ENCODE measurements at regions not wholly inside any gene's neighbourhood (a gene's known extent, or its start where the extent isn't known, plus 50 kb on each side); places are given as distances from the start of the nearest gene placed in this dataset.
A peak's percentile ranks its signal among the peaks of the same experiment; 100 is the strongest.

- no peak for DNase-seq (ENCODE audit: low read depth)
Measured at GRCh38 chr7:46880508-46881196, 701.3 kb downstream of the TNS3 start.

GRCh38 chr7:46879783-46880182 lies 702.1 kb downstream of the TNS3 start:
- no peak for DNase-seq (ENCODE audit: low read depth)

- peak; percentile 43 for DNase-seq (ENCODE audit: low read depth)
Measured at GRCh38 chr7:46871516-46871915, 710.4 kb downstream of the TNS3 start.

- peak; percentile 92 for DNase-seq (ENCODE audit: low read depth)
Measured at GRCh38 chr7:46864716-46865115, 717.2 kb downstream of the TNS3 start.

GRCh38 chr7:46859963-46860475 lies 721.9 kb downstream of the TNS3 start:
- DNase-seq (ENCODE audit: low read depth): peak; percentile 97

GRCh38 chr7:46855851-46856250 lies 726.1 kb downstream of the TNS3 start:
- peak; percentile 33 for DNase-seq (ENCODE audit: low read depth)

- DNase-seq (ENCODE audit: low read depth): peak; percentile 91
Measured at GRCh38 chr7:46854958-46855473, 726.9 kb downstream of the TNS3 start.

- peak; percentile 43 for DNase-seq (ENCODE audit: low read depth)
Measured at GRCh38 chr7:46853451-46853850, 728.5 kb downstream of the TNS3 start.

- no peak for DNase-seq (ENCODE audit: low read depth)
Measured at GRCh38 chr7:46852795-46853194, 729.1 kb downstream of the TNS3 start.

- DNase-seq (ENCODE audit: low read depth): no peak
Measured at GRCh38 chr7:46850563-46851330, 731.2 kb downstream of the TNS3 start.

- DNase-seq (ENCODE audit: low read depth): peak; percentile 54
Measured at GRCh38 chr7:46848944-46849343, 733.0 kb downstream of the TNS3 start.

GRCh38 chr7:46848311-46848710 lies 733.6 kb downstream of the TNS3 start:
- DNase-seq (ENCODE audit: low read depth): no peak

GRCh38 chr7:46847126-46847525 lies 734.8 kb downstream of the TNS3 start:
- DNase-seq (ENCODE audit: low read depth): peak; percentile 37

- peak; percentile 40 for DNase-seq (ENCODE audit: low read depth)
Measured at GRCh38 chr7:46844486-46844885, 737.4 kb downstream of the TNS3 start.

- no peak for DNase-seq (ENCODE audit: low read depth)
Measured at GRCh38 chr7:46841248-46841647, 740.7 kb downstream of the TNS3 start.

- no peak for DNase-seq (ENCODE audit: low read depth)
Measured at GRCh38 chr7:46839651-46840050, 742.3 kb downstream of the TNS3 start.

GRCh38 chr7:46838463-46838862 lies 743.4 kb downstream of the TNS3 start:
- no peak for DNase-seq (ENCODE audit: low read depth)

- no peak for DNase-seq (ENCODE audit: low read depth)
Measured at GRCh38 chr7:46835556-46835955, 746.4 kb downstream of the TNS3 start.

GRCh38 chr7:46834921-46835320 lies 747.0 kb downstream of the TNS3 start:
- no peak for DNase-seq (ENCODE audit: low read depth)

- DNase-seq (ENCODE audit: low read depth): no peak
Measured at GRCh38 chr7:46833197-46833596, 748.7 kb downstream of the TNS3 start.

GRCh38 chr7:46832136-46832535 lies 749.8 kb downstream of the TNS3 start:
- peak; percentile 27 for DNase-seq (ENCODE audit: low read depth)

GRCh38 chr7:46819819-46820218 lies 762.1 kb downstream of the TNS3 start:
- DNase-seq (ENCODE audit: low read depth): no peak
